ENCODE measurements at regions not wholly inside any gene's neighbourhood (a gene's known extent, or its start where the extent isn't known, plus 50 kb on each side); places are given as distances from the start of the nearest gene placed in this dataset.

- no peak for DNase-seq
- 64 to 68% methylated on average over 3 of the region's 3 CpGs for WGBS, 2 donors
- Histone ChIP-seq H3K4me3 (no peak overlapping the region), H3K4me1 (no peaks in the 10 kb centered on the region), H3K27me3 (no peaks in the 10 kb centered on the region), H3K36me3 (no peaks in the 10 kb centered on the region), H3K27ac (no peak overlapping the region), H3K9me3 (no peaks in the 10 kb centered on the region)
- TF ChIP-seq POLR2A (IDR thresholded peaks at IDR 0.05) (no peak), CTCF (IDR thresholded peaks at IDR 0.05) (no peak)
- intact Hi-C loops (cut with DNase I): no loop called here
Observed at GRCh38 chr12:24034160-24034559, 84.7 kb upstream of the SOX5 start.

GRCh38 chr12:24027352-24027751 lies 77.9 kb upstream of the SOX5 start:
- no peaks in the 10 kb centered on the region for H3K9me3 ChIP-seq
- no peaks in the 10 kb centered on the region for H3K27me3 ChIP-seq
- H3K4me1 ChIP-seq: no peaks in the 10 kb centered on the region
- no peak overlapping the region for H3K4me3 ChIP-seq
- intact Hi-C loops (cut with DNase I): no loop called here
- DNase-seq: no peak
- H3K27ac ChIP-seq: no peak overlapping the region
- no peaks in the 10 kb centered on the region for H3K36me3 ChIP-seq
- WGBS, 2 donors: 51 to 64% methylated on average over 3 of the region's 3 CpGs
- no peak for TF ChIP-seq POLR2A (IDR thresholded peaks at IDR 0.05)
- TF ChIP-seq CTCF (IDR thresholded peaks at IDR 0.05): no peak

- 70% methylated on average over 3 of the region's 3 CpGs for WGBS, 2 donors
- Histone ChIP-seq H3K4me3 (no peak overlapping the region), H3K27me3 (no peaks in the 10 kb centered on the region), H3K4me1 (no peaks in the 10 kb centered on the region), H3K27ac (no peak overlapping the region), H3K36me3 (no peaks in the 10 kb centered on the region), H3K9me3 (no peaks in the 10 kb centered on the region)
- intact Hi-C loops (cut with DNase I): no loop called here
- no peak for DNase-seq
- TF ChIP-seq POLR2A (IDR thresholded peaks at IDR 0.05): no peak
- TF ChIP-seq CTCF (IDR thresholded peaks at IDR 0.05): peak in 2 of 6 experiments; percentile 9 to 28
Observed at GRCh38 chr12:24025153-24025798, 75.8 kb upstream of the SOX5 start.

GRCh38 chr12:24023081-24023480 lies 73.6 kb upstream of the SOX5 start:
- no peaks in the 10 kb centered on the region for H3K27me3 ChIP-seq
- no peaks in the 10 kb centered on the region for H3K36me3 ChIP-seq
- DNase-seq: no peak
- TF ChIP-seq CTCF (IDR thresholded peaks at IDR 0.05) (no peak), POLR2A (IDR thresholded peaks at IDR 0.05) (no peak)
- H3K27ac ChIP-seq: no peak overlapping the region
- no peaks in the 10 kb centered on the region for H3K9me3 ChIP-seq
- intact Hi-C loops (cut with DNase I): no loop called here
- no peaks in the 10 kb centered on the region for H3K4me1 ChIP-seq
- H3K4me3 ChIP-seq: no peak overlapping the region

- intact Hi-C loops (cut with DNase I): no loop called here
- Histone ChIP-seq H3K27me3 (no peaks in the 10 kb centered on the region), H3K4me3 (no peak overlapping the region), H3K36me3 (no peaks in the 10 kb centered on the region), H3K4me1 (no peaks in the 10 kb centered on the region), H3K9me3 (no peaks in the 10 kb centered on the region), H3K27ac (no peak overlapping the region)
- no peak for TF ChIP-seq CTCF (IDR thresholded peaks at IDR 0.05)
- no peak for TF ChIP-seq POLR2A (IDR thresholded peaks at IDR 0.05)
- 83 to 90% methylated on average over 4 of the region's 4 CpGs for WGBS, 2 donors
- DNase-seq: no peak
Observed at GRCh38 chr12:24021164-24021502, 71.7 kb upstream of the SOX5 start.
